LNCaP clone FGC (cell line): ENCODE measurements at regions not wholly inside any gene's neighbourhood (a gene's known extent, or its start where the extent isn't known, plus 50 kb on each side); places are given as distances from the start of the nearest gene placed in this dataset.

Experiments
- DNase-seq: peaks from one replicate; pipeline ENCODE4 v3.0.0-alpha.2; 2011; ENCODE audit warnings: low read depth
- H3K4me3 ChIP-seq: 2 replicates; pipeline ENCODE4 v1.5.1; 2011; ENCODE audit warnings: mild to moderate bottlenecking, low read depth, low read length, control low read depth
- CTCF ChIP-seq: IDR thresholded peaks from 2 replicates; pipeline ENCODE4 v1.5.1; 2012; ENCODE audit warnings: mild to moderate bottlenecking; ENCODE audit not compliant: control insufficient read depth, insufficient read depth; ENCODE audit errors: extremely low read depth

GRCh38 chr3:86519819-86520218 lies 471.1 kb downstream of the VGLL3 start:
- DNase-seq = no peak
- TF ChIP-seq CTCF = no peak

GRCh38 chr3:86481636-86482035 lies 509.3 kb downstream of the VGLL3 start:
- no peak overlapping the region for H3K4me3 ChIP-seq
- no peak for TF ChIP-seq CTCF
- DNase-seq = no peak

More at GRCh38 chr3:86519819-86520218, 471.1 kb downstream of the VGLL3 start:
- H3K4me3 ChIP-seq = no peak overlapping the region

- no peak for DNase-seq
- H3K4me3 ChIP-seq = no peak overlapping the region
- no peak for TF ChIP-seq CTCF
Observed at GRCh38 chr3:86481031-86481430, 509.9 kb downstream of the VGLL3 start.

GRCh38 chr3:86464180-86464579 lies 526.8 kb downstream of the VGLL3 start:
- no peak for TF ChIP-seq CTCF
- no peak overlapping the region for H3K4me3 ChIP-seq
- DNase-seq = no peak

GRCh38 chr3:86451749-86452148 lies 539.2 kb downstream of the VGLL3 start:
- H3K4me3 ChIP-seq = no peak overlapping the region
- DNase-seq = no peak
- no peak for TF ChIP-seq CTCF

- DNase-seq = no peak
- no peak for TF ChIP-seq CTCF
Observed at GRCh38 chr3:86438544-86438943, 552.4 kb downstream of the VGLL3 start.

GRCh38 chr3:86427343-86427742 lies 563.6 kb downstream of the VGLL3 start:
- H3K4me3 ChIP-seq = no peak overlapping the region
- DNase-seq = no peak
- no peak for TF ChIP-seq CTCF

More at GRCh38 chr3:86438544-86438943, 552.4 kb downstream of the VGLL3 start:
- H3K4me3 ChIP-seq = no peak overlapping the region
